Astrocyte of the cerebellum (primary cell): ENCODE measurements at regions not wholly inside any gene's neighbourhood (a gene's known extent, or its start where the extent isn't known, plus 50 kb on each side); places are given as distances from the start of the nearest gene placed in this dataset.
"Not testable (repeated sequence)": the region's sequence is repeated elsewhere in the genome, so short reads cannot be mapped to it uniquely, and the experiment has no call there.

Source experiments
- DNase-seq: peaks from one replicate; pipeline ENCODE4 v3.0.0-alpha.2; 2011; ENCODE audit warnings: low read depth
- H3K4me3 ChIP-seq: 2 replicates; pipeline ENCODE4 v1.5.1; 2011; ENCODE audit warnings: mild to moderate bottlenecking, low read depth, low read length, moderate library complexity
- CTCF ChIP-seq: IDR thresholded peaks from 2 replicates; pipeline ENCODE4 v1.5.1; 2012; ENCODE audit warnings: low read length, low read depth, moderate library complexity, mild to moderate bottlenecking; ENCODE audit errors: missing control alignments
- in situ Hi-C: cut with HindIII; loops from 2 replicates; pipeline ENCODE4 v1.10.0; 2017; ENCODE audit warnings: low sequenced_read_pairs

- no peak for TF ChIP-seq CTCF
- no peak overlapping the region for H3K4me3 ChIP-seq
- in situ Hi-C loops: no loop called here
- DNase-seq: no peak
These were observed 306.9 kb upstream of the FGF13 start for GRCh38 chrX:139018436-139018835.

GRCh38 chrX:139015627-139016026 is 304.1 kb upstream of the FGF13 start:
- no peak for DNase-seq
- in situ Hi-C loops: no loop called here
- TF ChIP-seq CTCF: no peak
- no peak overlapping the region for H3K4me3 ChIP-seq

- DNase-seq: no peak
- H3K4me3 ChIP-seq: no peak overlapping the region
- in situ Hi-C loops: no loop called here
- TF ChIP-seq CTCF: no peak
These were observed 296.7 kb upstream of the FGF13 start for GRCh38 chrX:139008185-139008584.

- in situ Hi-C loops, H3K4me3 ChIP-seq, DNase-seq: not testable (repeated sequence)
These were observed 292.5 kb upstream of the FGF13 start for GRCh38 chrX:139003856-139004527.

- in situ Hi-C loops: no loop called here
- H3K4me3 ChIP-seq: no peak overlapping the region
- no peak for TF ChIP-seq CTCF
- no peak for DNase-seq
These were observed 290.8 kb upstream of the FGF13 start for GRCh38 chrX:139002319-139002718.

GRCh38 chrX:138996268-138996667 is 284.8 kb upstream of the FGF13 start:
- in situ Hi-C loops: no loop called here
- no peak for TF ChIP-seq CTCF
- H3K4me3 ChIP-seq: no peak overlapping the region
- no peak for DNase-seq

- in situ Hi-C loops: no loop called here
- no peak for TF ChIP-seq CTCF
- no peak for DNase-seq
- H3K4me3 ChIP-seq: no peak overlapping the region
These were observed 283.9 kb upstream of the FGF13 start for GRCh38 chrX:138995458-138995857.

- in situ Hi-C loops, H3K4me3 ChIP-seq: not testable (repeated sequence)
These were observed 278.9 kb upstream of the FGF13 start for GRCh38 chrX:138990425-138990824.

More at GRCh38 chrX:138990425-138990824, 278.9 kb upstream of the FGF13 start:
- not testable (repeated sequence) for DNase-seq
